ENCODE measurements at regions not wholly inside any gene's neighbourhood (a gene's known extent, or its start where the extent isn't known, plus 50 kb on each side); places are given as distances from the start of the nearest gene placed in this dataset.
A peak's percentile ranks its signal among the peaks of the same experiment; 100 is the strongest.
"Not testable (repeated sequence)": the region's sequence is repeated elsewhere in the genome, so short reads cannot be mapped to it uniquely, and the experiment has no call there.

GRCh38 chr1:224820341-224820740 lies 109.1 kb upstream of the DNAH14 start:
- ATAC-seq (no peak), DNase-seq (no peak)
- Mint-ChIP-seq H3K4me1 (ENCODE audit: low read depth) (no peaks in the 10 kb centered on the region), H3K9me3 (peaks cover 12% of the 10 kb centered on the region), H3K36me3 (ENCODE audit: insufficient read depth) (no peaks in the 10 kb centered on the region), H3K4me3 (no peak overlapping the region), H3K27me3 (ENCODE audit: low read depth) (peaks cover 19% of the 10 kb centered on the region)

GRCh38 chr1:224821751-224822150 lies 107.7 kb upstream of the DNAH14 start:
- H3K27me3 Mint-ChIP-seq (ENCODE audit: low read depth), result peaks cover 16% of the 10 kb centered on the region
- not testable (repeated sequence) for H3K4me3 Mint-ChIP-seq; H3K4me1 Mint-ChIP-seq (ENCODE audit: low read depth); H3K36me3 Mint-ChIP-seq (ENCODE audit: insufficient read depth); ATAC-seq; DNase-seq
- peaks cover 12% of the 10 kb centered on the region for H3K9me3 Mint-ChIP-seq

GRCh38 chr1:224825525-224826000 lies 103.9 kb upstream of the DNAH14 start:
- peaks cover 18% of the 10 kb centered on the region for H3K27me3 Mint-ChIP-seq (ENCODE audit: low read depth)
- H3K4me3 Mint-ChIP-seq, result no peak overlapping the region
- ATAC-seq, result no peak
- DNase-seq, result no peak
- H3K9me3 Mint-ChIP-seq, result peaks cover 12% of the 10 kb centered on the region
- H3K36me3 Mint-ChIP-seq (ENCODE audit: insufficient read depth), result no peaks in the 10 kb centered on the region
- H3K4me1 Mint-ChIP-seq (ENCODE audit: low read depth), result no peaks in the 10 kb centered on the region

GRCh38 chr1:224828691-224829090 lies 100.8 kb upstream of the DNAH14 start:
- H3K36me3 Mint-ChIP-seq (ENCODE audit: insufficient read depth), result no peaks in the 10 kb centered on the region
- no peaks in the 10 kb centered on the region for H3K4me1 Mint-ChIP-seq (ENCODE audit: low read depth)
- no peak overlapping the region for H3K4me3 Mint-ChIP-seq
- H3K9me3 Mint-ChIP-seq, result peaks cover 4% of the 10 kb centered on the region
- ATAC-seq, result no peak
- no peak for DNase-seq
- peaks cover 18% of the 10 kb centered on the region for H3K27me3 Mint-ChIP-seq (ENCODE audit: low read depth)

GRCh38 chr1:224831501-224831900 lies 98.0 kb upstream of the DNAH14 start:
- DNase-seq, result no peak
- no peaks in the 10 kb centered on the region for H3K4me1 Mint-ChIP-seq (ENCODE audit: low read depth)
- H3K4me3 Mint-ChIP-seq, result no peak overlapping the region
- no peaks in the 10 kb centered on the region for H3K36me3 Mint-ChIP-seq (ENCODE audit: insufficient read depth)
- ATAC-seq, result no peak
- no peaks in the 10 kb centered on the region for H3K9me3 Mint-ChIP-seq
- peaks cover 16% of the 10 kb centered on the region for H3K27me3 Mint-ChIP-seq (ENCODE audit: low read depth)

GRCh38 chr1:224839648-224840300 lies 89.7 kb upstream of the DNAH14 start:
- not testable (repeated sequence) for H3K4me1 Mint-ChIP-seq (ENCODE audit: low read depth); H3K9me3 Mint-ChIP-seq; H3K4me3 Mint-ChIP-seq; H3K27me3 Mint-ChIP-seq (ENCODE audit: low read depth); ATAC-seq; H3K36me3 Mint-ChIP-seq (ENCODE audit: insufficient read depth); DNase-seq

GRCh38 chr1:224841803-224842202 lies 87.7 kb upstream of the DNAH14 start:
- not testable (repeated sequence) for ATAC-seq; DNase-seq; H3K9me3 Mint-ChIP-seq; H3K4me1 Mint-ChIP-seq (ENCODE audit: low read depth); H3K4me3 Mint-ChIP-seq; H3K36me3 Mint-ChIP-seq (ENCODE audit: insufficient read depth); H3K27me3 Mint-ChIP-seq (ENCODE audit: low read depth)

- no peak for DNase-seq
- no peak for ATAC-seq
- H3K4me3 Mint-ChIP-seq, result no peak overlapping the region
- H3K4me1 Mint-ChIP-seq (ENCODE audit: low read depth), result no peaks in the 10 kb centered on the region
- H3K36me3 Mint-ChIP-seq (ENCODE audit: insufficient read depth), result no peaks in the 10 kb centered on the region
- H3K27me3 Mint-ChIP-seq (ENCODE audit: low read depth), result peaks cover 1% of the 10 kb centered on the region
- H3K9me3 Mint-ChIP-seq, result no peaks in the 10 kb centered on the region
These were observed 83.2 kb upstream of the DNAH14 start for GRCh38 chr1:224846119-224846907.

- Mint-ChIP-seq H3K27me3 (ENCODE audit: low read depth) (peaks cover 3% of the 10 kb centered on the region), H3K9me3 (no peaks in the 10 kb centered on the region), H3K36me3 (ENCODE audit: insufficient read depth) (no peaks in the 10 kb centered on the region), H3K4me1 (ENCODE audit: low read depth) (no peaks in the 10 kb centered on the region), H3K4me3 (no peak overlapping the region)
- ATAC-seq (no peak), DNase-seq (no peak)
These were observed 79.0 kb upstream of the DNAH14 start for GRCh38 chr1:224850446-224850845.

- Mint-ChIP-seq H3K27me3 (ENCODE audit: low read depth) (peaks cover 3% of the 10 kb centered on the region), H3K36me3 (ENCODE audit: insufficient read depth) (no peaks in the 10 kb centered on the region), H3K9me3 (no peaks in the 10 kb centered on the region), H3K4me3 (no peak overlapping the region), H3K4me1 (ENCODE audit: low read depth) (no peaks in the 10 kb centered on the region)
- DNase-seq, result peak; percentile 26
- peak in 1 of 2 donors; percentile 62 for ATAC-seq
These were observed 78.1 kb upstream of the DNAH14 start for GRCh38 chr1:224851210-224851847.

- Mint-ChIP-seq H3K36me3 (ENCODE audit: insufficient read depth) (no peaks in the 10 kb centered on the region), H3K9me3 (no peaks in the 10 kb centered on the region), H3K4me3 (no peak overlapping the region), H3K4me1 (ENCODE audit: low read depth) (no peaks in the 10 kb centered on the region), H3K27me3 (ENCODE audit: low read depth) (peaks cover 3% of the 10 kb centered on the region)
- DNase-seq (no peak), ATAC-seq (no peak)
These were observed 77.6 kb upstream of the DNAH14 start for GRCh38 chr1:224851848-224852261.

GRCh38 chr1:224852901-224853568 lies 76.4 kb upstream of the DNAH14 start:
- H3K27me3 Mint-ChIP-seq (ENCODE audit: low read depth), result peaks cover 3% of the 10 kb centered on the region
- no peaks in the 10 kb centered on the region for H3K36me3 Mint-ChIP-seq (ENCODE audit: insufficient read depth)
- no peak for DNase-seq
- no peaks in the 10 kb centered on the region for H3K9me3 Mint-ChIP-seq
- no peak for ATAC-seq
- no peaks in the 10 kb centered on the region for H3K4me1 Mint-ChIP-seq (ENCODE audit: low read depth)
- no peak overlapping the region for H3K4me3 Mint-ChIP-seq

GRCh38 chr1:224856973-224857372 lies 72.5 kb upstream of the DNAH14 start:
- ATAC-seq (no peak), DNase-seq (no peak)
- peaks cover 2% of the 10 kb centered on the region for H3K4me1 Mint-ChIP-seq (ENCODE audit: low read depth)
- H3K36me3 Mint-ChIP-seq (ENCODE audit: insufficient read depth), result no peaks in the 10 kb centered on the region
- H3K4me3 Mint-ChIP-seq, result no peak overlapping the region
- peaks cover 7% of the 10 kb centered on the region for H3K27me3 Mint-ChIP-seq (ENCODE audit: low read depth)
- no peaks in the 10 kb centered on the region for H3K9me3 Mint-ChIP-seq

- H3K4me1 Mint-ChIP-seq (ENCODE audit: low read depth), result peaks cover 2% of the 10 kb centered on the region
- H3K27me3 Mint-ChIP-seq (ENCODE audit: low read depth), result peaks cover 22% of the 10 kb centered on the region
- H3K36me3 Mint-ChIP-seq (ENCODE audit: insufficient read depth), result no peaks in the 10 kb centered on the region
- no peak for DNase-seq
- no peak for ATAC-seq
- H3K9me3 Mint-ChIP-seq, result no peaks in the 10 kb centered on the region
- no peak overlapping the region for H3K4me3 Mint-ChIP-seq
These were observed 69.8 kb upstream of the DNAH14 start for GRCh38 chr1:224859651-224860050.

Measured in activated T-cell treated with anti-CD3 and anti-CD28 coated beads, Interleukin-2, amount 50 U/mL, for 4 hours (primary cell).